H9 (cell line): ENCODE measurements at regions not wholly inside any gene's neighbourhood (a gene's known extent, or its start where the extent isn't known, plus 50 kb on each side); places are given as distances from the start of the nearest gene placed in this dataset.

Source experiments
- DNase-seq: peaks from one replicate; pipeline ENCODE4 v3.0.0-alpha.2; 2017
- H2AFZ ChIP-seq: one replicate; pipeline ENCODE4 v1.6.1; 2013; ENCODE audit warnings: mild to moderate bottlenecking, low read length, control low read depth, moderate library complexity
- H2AK5ac ChIP-seq: 2 replicates; pipeline ENCODE4 v1.6.1; 2013; ENCODE audit warnings: low read length, control low read depth, mixed read lengths; ENCODE audit not compliant: insufficient read length
- H2BK120ac ChIP-seq: one replicate; pipeline ENCODE4 v1.6.1; 2013; ENCODE audit warnings: low read depth, mild to moderate bottlenecking, low read length, control low read depth, inconsistent platforms; ENCODE audit not compliant: poor library complexity, severe bottlenecking
- H2BK12ac ChIP-seq: 2 replicates; pipeline ENCODE4 v1.6.1; 2013; ENCODE audit warnings: low read length, control low read depth, mixed read lengths, low read depth; ENCODE audit not compliant: insufficient read length
- H2BK15ac ChIP-seq: 2 replicates; pipeline ENCODE4 v1.6.1; 2013; ENCODE audit warnings: low read depth, low read length, control low read depth
- H2BK20ac ChIP-seq: one replicate; pipeline ENCODE4 v1.6.1; 2013; ENCODE audit warnings: low read depth, mild to moderate bottlenecking, low read length, control low read depth, inconsistent platforms; ENCODE audit not compliant: poor library complexity, severe bottlenecking
- H2BK5ac ChIP-seq: 2 replicates; pipeline ENCODE4 v1.6.1; 2013; ENCODE audit warnings: low read length, control low read depth, mixed read lengths; ENCODE audit not compliant: insufficient read length
- H3K14ac ChIP-seq: 2 replicates; pipeline ENCODE4 v1.6.1; 2013; ENCODE audit warnings: low read length, control low read depth; ENCODE audit not compliant: insufficient read depth
- H3K18ac ChIP-seq: 2 replicates; pipeline ENCODE4 v1.6.1; 2013; ENCODE audit warnings: low read depth, mild to moderate bottlenecking, mixed read lengths, low read length, control low read depth; ENCODE audit not compliant: insufficient read length
- H3K23ac ChIP-seq: 2 replicates; pipeline ENCODE4 v1.6.1; 2013; ENCODE audit warnings: low read length, control low read depth, mixed read lengths, low read depth; ENCODE audit not compliant: insufficient read length
- H3K23me2 ChIP-seq: 2 replicates; pipeline ENCODE4 v1.6.1; 2013; ENCODE audit warnings: low read depth, mild to moderate bottlenecking, mixed read lengths, low read length, control low read depth; ENCODE audit not compliant: insufficient read length, poor library complexity, severe bottlenecking
- H3K27ac ChIP-seq: 2 replicates; pipeline ENCODE4 v1.5.1; 2013; ENCODE audit warnings: low read length, control low read depth, mixed read lengths, low read depth; ENCODE audit not compliant: insufficient read length
- H3K27me3 ChIP-seq: 2 replicates; pipeline ENCODE4 v1.6.1; 2013; ENCODE audit warnings: low read length, control low read depth, inconsistent platforms; ENCODE audit not compliant: insufficient read depth
- H3K4ac ChIP-seq: 2 replicates; pipeline ENCODE4 v1.6.1; 2013; ENCODE audit warnings: low read depth, mild to moderate bottlenecking, control low read depth, inconsistent platforms, low read length, moderate library complexity
- H3K4me1 ChIP-seq: 2 replicates; pipeline ENCODE4 v1.6.1; 2013; ENCODE audit warnings: low read length, control low read depth, inconsistent platforms; ENCODE audit not compliant: insufficient read depth
- H3K4me2 ChIP-seq: 2 replicates; pipeline ENCODE4 v1.6.1; 2013; ENCODE audit warnings: low read length, control low read depth, mixed read lengths; ENCODE audit not compliant: insufficient read length, insufficient read depth
- H3K56ac ChIP-seq: 2 replicates; pipeline ENCODE4 v1.6.1; 2013; ENCODE audit warnings: low read depth, mild to moderate bottlenecking, mixed read lengths, low read length, control low read depth; ENCODE audit not compliant: insufficient read length
- H3K79me1 ChIP-seq: 2 replicates; pipeline ENCODE4 v1.6.1; 2013; ENCODE audit warnings: low read depth, mild to moderate bottlenecking, moderate library complexity, low read length, control low read depth, inconsistent platforms; ENCODE audit not compliant: insufficient read depth, poor library complexity, severe bottlenecking
- H3K79me2 ChIP-seq: 2 replicates; pipeline ENCODE4 v1.6.1; 2013; ENCODE audit warnings: low read length, control low read depth, inconsistent platforms; ENCODE audit not compliant: insufficient read depth
- H3K9ac ChIP-seq: 2 replicates; pipeline ENCODE4 v1.6.1; 2013; ENCODE audit warnings: low read length, control low read depth, mixed read lengths; ENCODE audit not compliant: insufficient read length; ENCODE audit errors: extremely low read depth
- H3K9me3 ChIP-seq: one replicate; pipeline ENCODE4 v1.6.1; 2013; ENCODE audit warnings: low read depth, low read length, inconsistent platforms; ENCODE audit not compliant: control insufficient read depth
- H3T11ph ChIP-seq: one replicate; pipeline ENCODE4 v1.6.1; 2013; ENCODE audit warnings: mild to moderate bottlenecking, low read length, control low read depth, inconsistent platforms
- H4K20me1 ChIP-seq: one replicate; pipeline ENCODE4 v1.6.1; 2013; ENCODE audit not compliant: control insufficient read depth, insufficient read length, insufficient read depth
- H4K5ac ChIP-seq: 2 replicates; pipeline ENCODE4 v1.6.1; 2013; ENCODE audit warnings: low read depth, mild to moderate bottlenecking, mixed read lengths, low read length, control low read depth; ENCODE audit not compliant: insufficient read length
- H4K8ac ChIP-seq: replicated peaks from 2 replicates; pipeline ENCODE4 v1.6.1; 2013; ENCODE audit warnings: low read length, control low read depth, mixed read lengths, low read depth; ENCODE audit not compliant: insufficient read length
- H4K91ac ChIP-seq: 2 replicates; pipeline ENCODE4 v1.6.1; 2013; ENCODE audit warnings: low read depth, mild to moderate bottlenecking, moderate library complexity, mixed read lengths, low read length, control low read depth; ENCODE audit not compliant: insufficient read length
- H3K27ac Mint-ChIP-seq, 3 experiments: 2 replicates in 2 of 3; 3 replicates in 1 of 3; pipeline ENCODE4 v1.8.0; 2020 to 2021; ENCODE audit warnings: mixed read lengths in 3 of 3, mild to moderate bottlenecking in 1 of 3, moderate library complexity in 1 of 3
- H3K27me3 Mint-ChIP-seq: 2 replicates; pipeline ENCODE4 v1.8.0; 2021; ENCODE audit warnings: low read depth, mild to moderate bottlenecking, moderate library complexity, mixed read lengths
- H3K36me3 Mint-ChIP-seq, 3 experiments: 2 replicates in 2 of 3; 3 replicates in 1 of 3; pipeline ENCODE4 v1.8.0; 2020 to 2021; ENCODE audit warnings: low read depth in 3 of 3, mixed read lengths in 3 of 3; ENCODE audit not compliant: insufficient read depth in 1 of 3
- H3K4me1 Mint-ChIP-seq, 2 experiments: 2 replicates each; pipeline ENCODE4 v1.8.0; 2020; ENCODE audit warnings: mixed read lengths in 2 of 2
- H3K4me3 Mint-ChIP-seq, 2 experiments: 2 replicates in 1 of 2; 3 replicates in 1 of 2; pipeline ENCODE4 v1.8.0; 2020 to 2021; ENCODE audit warnings: mild to moderate bottlenecking in 2 of 2, mixed read lengths in 2 of 2, moderate library complexity in 1 of 2
- H3K9me3 Mint-ChIP-seq, 2 experiments: 2 replicates in 1 of 2; 3 replicates in 1 of 2; pipeline ENCODE4 v1.8.0; 2020; ENCODE audit warnings: mild to moderate bottlenecking in 2 of 2, mixed read lengths in 2 of 2, moderate library complexity in 1 of 2
- CTCF ChIP-seq: fragments of 200-600 bp; sonication (generic); conservative IDR thresholded peaks from 3 replicates; pipeline ENCODE4 v1.8.0; 2021; ENCODE audit warnings: antibody characterized with exemption, mild to moderate bottlenecking
- WGBS: extraction: QIAGEN DNeasy Blood & Tissue Kit; methylation state at CpG from one replicate; pipeline ENCODE4 v1.1.7; 2013; ENCODE audit warnings: missing lambda C conversion rate, low lambda C conversion rate, mixed read lengths; ENCODE audit not compliant: insufficient read length; ENCODE audit errors: extremely low coverage; 5-methylcytosine and 5-hydroxymethylcytosine counted together

GRCh38 chr6:115411756-115412155 is 648.9 kb downstream of the FRK start:
- Histone ChIP-seq H2BK120ac (no peak overlapping the region), H2AFZ (no peak overlapping the region), H3K4me2 (no peak overlapping the region), H3K79me1 (no peaks in the 10 kb centered on the region), H3K56ac (no peak overlapping the region), H3K27ac (no peak overlapping the region), H2BK5ac (no peak overlapping the region), H3K27me3 (no peaks in the 10 kb centered on the region), H3K18ac (no peak overlapping the region), H4K5ac (no peak overlapping the region), H2BK20ac (no peak overlapping the region), H3K9me3 (no peaks in the 10 kb centered on the region), H3T11ph (no peak overlapping the region), H3K23ac (no peak overlapping the region), H4K91ac (no peak overlapping the region), H3K23me2 (no peaks in the 10 kb centered on the region), H3K9ac (no peak overlapping the region), H2BK15ac (no peak overlapping the region), H3K14ac (no peak overlapping the region), H2AK5ac (no peak overlapping the region), H4K8ac (no peak overlapping the region), H3K4ac (no peak overlapping the region), H2BK12ac (no peak overlapping the region), H3K4me1 (no peaks in the 10 kb centered on the region; the same call in 1 of the 2 replicates), H4K20me1 (no peaks in the 10 kb centered on the region), H3K79me2 (no peaks in the 10 kb centered on the region)
- H3K9me3 Mint-ChIP-seq, result peaks cover 11% of the 10 kb centered on the region in 2 experiments
- no CpG with 5 or more reads among the region's 2 CpGs for WGBS
- peaks cover 27 to 31% of the 10 kb centered on the region in 2 experiments for H3K4me1 Mint-ChIP-seq
- no peak for DNase-seq
- no peak overlapping the region for H3K4me3 Mint-ChIP-seq
- no peak for TF ChIP-seq CTCF
- peaks cover under 1% of the 10 kb centered on the region; the same call in 1 of the 2 replicates for H3K27me3 Mint-ChIP-seq
- H3K36me3 Mint-ChIP-seq, result peaks cover 0 to 21% (median 10%) of the 10 kb centered on the region in 3 experiments; a peak in 5 of 7 replicates
- H3K27ac Mint-ChIP-seq, result no peak overlapping the region
